ENCODE measurements at regions not wholly inside any gene's neighbourhood (a gene's known extent, or its start where the extent isn't known, plus 50 kb on each side); places are given as distances from the start of the nearest gene placed in this dataset.

GRCh38 chr1:69191335-69191734 lies 376.4 kb upstream of the LRRC7 start:
- DNase-seq (ENCODE audit: insufficient read length) (no peak), FAIRE-seq (no peak)
- TF ChIP-seq POLR2AphosphoS5 (IDR thresholded peaks at IDR 0.05; ENCODE audit: low read depth, low read length) (no peak), POLR2A (IDR thresholded peaks at IDR 0.05; ENCODE audit: low read depth, low read length) (no peak), TAF1 (IDR thresholded peaks at IDR 0.05; ENCODE audit: borderline replicate concordance, low read depth, low read length) (no peak)

- TF ChIP-seq TAF1 (IDR thresholded peaks at IDR 0.05; ENCODE audit: borderline replicate concordance, low read depth, low read length) (no peak), POLR2A (IDR thresholded peaks at IDR 0.05; ENCODE audit: low read depth, low read length) (no peak), POLR2AphosphoS5 (IDR thresholded peaks at IDR 0.05; ENCODE audit: low read depth, low read length) (no peak)
- DNase-seq (ENCODE audit: insufficient read length) (no peak), FAIRE-seq (no peak)
Measured at GRCh38 chr1:69195136-69195535, 372.6 kb upstream of the LRRC7 start.

- FAIRE-seq (no peak), DNase-seq (ENCODE audit: insufficient read length) (no peak)
- TF ChIP-seq POLR2AphosphoS5 (IDR thresholded peaks at IDR 0.05; ENCODE audit: low read depth, low read length) (no peak), POLR2A (IDR thresholded peaks at IDR 0.05; ENCODE audit: low read depth, low read length) (no peak), TAF1 (IDR thresholded peaks at IDR 0.05; ENCODE audit: borderline replicate concordance, low read depth, low read length) (no peak)
Measured at GRCh38 chr1:69196071-69196470, 371.7 kb upstream of the LRRC7 start.

GRCh38 chr1:69197816-69198215 lies 369.9 kb upstream of the LRRC7 start:
- no peak for DNase-seq (ENCODE audit: insufficient read length)
- FAIRE-seq: no peak
- TF ChIP-seq POLR2AphosphoS5 (IDR thresholded peaks at IDR 0.05; ENCODE audit: low read depth, low read length): no peak
- TF ChIP-seq POLR2A (IDR thresholded peaks at IDR 0.05; ENCODE audit: low read depth, low read length): no peak
- TF ChIP-seq TAF1 (IDR thresholded peaks at IDR 0.05; ENCODE audit: borderline replicate concordance, low read depth, low read length): no peak

- no peak for TF ChIP-seq POLR2A (IDR thresholded peaks at IDR 0.05; ENCODE audit: low read depth, low read length)
- TF ChIP-seq TAF1 (IDR thresholded peaks at IDR 0.05; ENCODE audit: borderline replicate concordance, low read depth, low read length): no peak
- TF ChIP-seq POLR2AphosphoS5 (IDR thresholded peaks at IDR 0.05; ENCODE audit: low read depth, low read length): no peak
- no peak for DNase-seq (ENCODE audit: insufficient read length)
- no peak for FAIRE-seq
Measured at GRCh38 chr1:69201716-69202115, 366.0 kb upstream of the LRRC7 start.

GRCh38 chr1:69203166-69203565 lies 364.6 kb upstream of the LRRC7 start:
- DNase-seq (ENCODE audit: insufficient read length): no peak
- TF ChIP-seq POLR2AphosphoS5 (IDR thresholded peaks at IDR 0.05; ENCODE audit: low read depth, low read length) (no peak), POLR2A (IDR thresholded peaks at IDR 0.05; ENCODE audit: low read depth, low read length) (no peak), TAF1 (IDR thresholded peaks at IDR 0.05; ENCODE audit: borderline replicate concordance, low read depth, low read length) (no peak)
- no peak for FAIRE-seq

GRCh38 chr1:69213644-69214043 lies 354.1 kb upstream of the LRRC7 start:
- DNase-seq (ENCODE audit: insufficient read length) (no peak), FAIRE-seq (no peak)
- TF ChIP-seq TAF1 (IDR thresholded peaks at IDR 0.05; ENCODE audit: borderline replicate concordance, low read depth, low read length) (no peak), POLR2A (IDR thresholded peaks at IDR 0.05; ENCODE audit: low read depth, low read length) (no peak), POLR2AphosphoS5 (IDR thresholded peaks at IDR 0.05; ENCODE audit: low read depth, low read length) (no peak)

GRCh38 chr1:69215883-69216282 lies 351.8 kb upstream of the LRRC7 start:
- FAIRE-seq (no peak), DNase-seq (ENCODE audit: insufficient read length) (no peak)
- TF ChIP-seq POLR2AphosphoS5 (IDR thresholded peaks at IDR 0.05; ENCODE audit: low read depth, low read length) (no peak), POLR2A (IDR thresholded peaks at IDR 0.05; ENCODE audit: low read depth, low read length) (no peak), TAF1 (IDR thresholded peaks at IDR 0.05; ENCODE audit: borderline replicate concordance, low read depth, low read length) (no peak)

GRCh38 chr1:69220672-69221071 lies 347.1 kb upstream of the LRRC7 start:
- DNase-seq (ENCODE audit: insufficient read length) (no peak), FAIRE-seq (no peak)
- no peak for TF ChIP-seq POLR2A (IDR thresholded peaks at IDR 0.05; ENCODE audit: low read depth, low read length)
- no peak for TF ChIP-seq POLR2AphosphoS5 (IDR thresholded peaks at IDR 0.05; ENCODE audit: low read depth, low read length)
- no peak for TF ChIP-seq TAF1 (IDR thresholded peaks at IDR 0.05; ENCODE audit: borderline replicate concordance, low read depth, low read length)

- FAIRE-seq (no peak), DNase-seq (ENCODE audit: insufficient read length) (no peak)
- TF ChIP-seq POLR2A (IDR thresholded peaks at IDR 0.05; ENCODE audit: low read depth, low read length) (no peak), TAF1 (IDR thresholded peaks at IDR 0.05; ENCODE audit: borderline replicate concordance, low read depth, low read length) (no peak), POLR2AphosphoS5 (IDR thresholded peaks at IDR 0.05; ENCODE audit: low read depth, low read length) (no peak)
Measured at GRCh38 chr1:69221524-69221923, 346.2 kb upstream of the LRRC7 start.

- no peak for TF ChIP-seq POLR2AphosphoS5 (IDR thresholded peaks at IDR 0.05; ENCODE audit: low read depth, low read length)
- TF ChIP-seq POLR2A (IDR thresholded peaks at IDR 0.05; ENCODE audit: low read depth, low read length): no peak
- TF ChIP-seq TAF1 (IDR thresholded peaks at IDR 0.05; ENCODE audit: borderline replicate concordance, low read depth, low read length): no peak
- FAIRE-seq (no peak), DNase-seq (ENCODE audit: insufficient read length) (no peak)
Measured at GRCh38 chr1:69223156-69223555, 344.6 kb upstream of the LRRC7 start.

- FAIRE-seq: no peak
- DNase-seq (ENCODE audit: insufficient read length): no peak
- no peak for TF ChIP-seq POLR2AphosphoS5 (IDR thresholded peaks at IDR 0.05; ENCODE audit: low read depth, low read length)
- no peak for TF ChIP-seq TAF1 (IDR thresholded peaks at IDR 0.05; ENCODE audit: borderline replicate concordance, low read depth, low read length)
- no peak for TF ChIP-seq POLR2A (IDR thresholded peaks at IDR 0.05; ENCODE audit: low read depth, low read length)
Measured at GRCh38 chr1:69228501-69228900, 339.2 kb upstream of the LRRC7 start.

- DNase-seq (ENCODE audit: insufficient read length): no peak
- no peak for TF ChIP-seq TAF1 (IDR thresholded peaks at IDR 0.05; ENCODE audit: borderline replicate concordance, low read depth, low read length)
- TF ChIP-seq POLR2AphosphoS5 (IDR thresholded peaks at IDR 0.05; ENCODE audit: low read depth, low read length): no peak
- no peak for TF ChIP-seq POLR2A (IDR thresholded peaks at IDR 0.05; ENCODE audit: low read depth, low read length)
- no peak for FAIRE-seq
Measured at GRCh38 chr1:69230208-69230607, 337.5 kb upstream of the LRRC7 start.

Measured in GM12892 (cell line).